SJSA1 (cell line): ENCODE measurements at regions not wholly inside any gene's neighbourhood (a gene's known extent, or its start where the extent isn't known, plus 50 kb on each side); places are given as distances from the start of the nearest gene placed in this dataset.

Source experiments
- DNase-seq, 2 experiments: peaks; one replicate each; pipeline ENCODE4 v3.0.0-alpha.2; 2015 to 2020; ENCODE audit warnings: low spot score in 2 of 2, low read depth in 1 of 2
- H3K27ac ChIP-seq: fragments of 250-450 bp; sonication (Bioruptor Pico); 2 replicates; pipeline ENCODE4 v1.5.1; 2020; ENCODE audit warnings: mild to moderate bottlenecking, moderate library complexity
- H3K27me3 ChIP-seq: fragments of 250-450 bp; sonication (Bioruptor Pico); replicated peaks from 2 replicates; pipeline ENCODE4 v1.5.1; 2020; ENCODE audit warnings: mild to moderate bottlenecking, moderate library complexity
- H3K36me3 ChIP-seq: fragments of 250-450 bp; sonication (Bioruptor Pico); 2 replicates; pipeline ENCODE4 v1.5.1; 2020; ENCODE audit warnings: mild to moderate bottlenecking
- H3K4me1 ChIP-seq: fragments of 250-450 bp; sonication (Bioruptor Pico); replicated peaks from 2 replicates; pipeline ENCODE4 v1.6.1; 2021; ENCODE audit warnings: mild to moderate bottlenecking
- H3K4me3 ChIP-seq: fragments of 250-450 bp; sonication (Bioruptor Pico); 2 replicates; pipeline ENCODE4 v1.5.1; 2020; ENCODE audit warnings: mild to moderate bottlenecking
- H3K9me3 ChIP-seq: fragments of 250-450 bp; sonication (Bioruptor Pico); replicated peaks from 2 replicates; pipeline ENCODE4 v1.5.1; 2020; ENCODE audit warnings: mild to moderate bottlenecking

- Histone ChIP-seq H3K36me3 (no peaks in the 10 kb centered on the region), H3K9me3 (no peaks in the 10 kb centered on the region), H3K27ac (no peak overlapping the region), H3K4me1 (no peaks in the 10 kb centered on the region), H3K4me3 (no peak overlapping the region), H3K27me3 (no peaks in the 10 kb centered on the region)
- DNase-seq: no peak
These were observed 872.1 kb upstream of the PCDH20 start for GRCh38 chr13:62287764-62288163.

GRCh38 chr13:62280590-62280989 is 864.9 kb upstream of the PCDH20 start:
- Histone ChIP-seq H3K4me3 (no peak overlapping the region), H3K27me3 (no peaks in the 10 kb centered on the region), H3K27ac (no peak overlapping the region), H3K36me3 (no peaks in the 10 kb centered on the region), H3K4me1 (no peaks in the 10 kb centered on the region), H3K9me3 (no peaks in the 10 kb centered on the region; the same call in 1 of the 2 replicates)
- DNase-seq: no peak

- H3K27ac ChIP-seq: no peak overlapping the region
- no peaks in the 10 kb centered on the region; the same call in 1 of the 2 replicates for H3K9me3 ChIP-seq
- no peak overlapping the region for H3K4me3 ChIP-seq
- no peak for DNase-seq
- H3K27me3 ChIP-seq: no peaks in the 10 kb centered on the region
- H3K4me1 ChIP-seq: no peaks in the 10 kb centered on the region
- H3K36me3 ChIP-seq: no peaks in the 10 kb centered on the region
These were observed 862.6 kb upstream of the PCDH20 start for GRCh38 chr13:62278271-62278670.

DNA sequence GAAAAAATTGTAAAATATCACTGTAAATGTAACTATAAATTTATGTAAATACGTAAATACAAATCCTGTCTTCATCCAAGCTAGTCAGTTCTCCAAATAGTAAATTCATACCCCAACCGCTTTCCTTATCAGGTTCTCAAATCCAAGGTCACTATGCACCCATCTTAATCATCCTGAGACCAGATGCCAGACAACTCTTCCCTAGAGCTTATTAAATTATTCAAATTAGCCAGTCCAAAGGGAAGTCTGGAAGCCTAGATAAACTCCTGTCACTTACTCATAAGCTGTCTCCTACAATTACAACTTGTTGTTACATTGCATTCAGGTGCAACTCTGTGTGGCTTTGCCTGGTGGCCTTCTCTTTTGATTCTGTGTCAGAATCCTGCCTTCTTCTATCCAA is 836.1 kb upstream of the PCDH20 start:
- H3K4me3 ChIP-seq: no peak overlapping the region
- no peaks in the 10 kb centered on the region for H3K27me3 ChIP-seq
- H3K4me1 ChIP-seq: no peaks in the 10 kb centered on the region
- no peaks in the 10 kb centered on the region for H3K36me3 ChIP-seq
- H3K27ac ChIP-seq: no peak overlapping the region
- H3K9me3 ChIP-seq: no peaks in the 10 kb centered on the region
- DNase-seq: no peak

- DNase-seq: no peak
- H3K27ac ChIP-seq: no peak overlapping the region
- no peak overlapping the region for H3K4me3 ChIP-seq
- no peaks in the 10 kb centered on the region for H3K4me1 ChIP-seq
- no peaks in the 10 kb centered on the region for H3K27me3 ChIP-seq
- H3K36me3 ChIP-seq: no peaks in the 10 kb centered on the region
- no peaks in the 10 kb centered on the region for H3K9me3 ChIP-seq
These were observed 835.0 kb upstream of the PCDH20 start for GRCh38 chr13:62250501-62251201.

DNA sequence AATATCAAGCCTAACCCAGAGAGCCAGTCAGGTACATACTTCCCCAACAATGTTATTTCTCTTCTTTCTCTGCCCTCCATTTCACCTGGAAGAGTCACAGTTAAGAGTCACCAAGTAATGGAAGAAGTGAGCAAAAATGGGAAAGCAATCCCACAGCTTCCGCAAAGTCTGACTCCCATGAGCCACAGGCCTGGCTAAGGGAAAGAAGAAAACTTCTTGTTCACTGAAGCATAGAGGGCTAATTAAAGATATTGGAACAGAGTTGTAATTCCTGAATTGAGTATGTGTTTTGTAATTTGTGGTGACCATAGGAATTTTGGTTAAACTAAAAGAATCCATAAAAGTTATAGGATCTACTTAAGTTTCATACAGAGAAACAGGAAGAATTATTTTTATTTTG is 830.9 kb upstream of the PCDH20 start:
- no peaks in the 10 kb centered on the region for H3K4me1 ChIP-seq
- no peak overlapping the region for H3K4me3 ChIP-seq
- H3K27ac ChIP-seq: no peak overlapping the region
- no peaks in the 10 kb centered on the region for H3K27me3 ChIP-seq
- DNase-seq: no peak
- H3K9me3 ChIP-seq: no peaks in the 10 kb centered on the region
- H3K36me3 ChIP-seq: no peaks in the 10 kb centered on the region

DNA sequence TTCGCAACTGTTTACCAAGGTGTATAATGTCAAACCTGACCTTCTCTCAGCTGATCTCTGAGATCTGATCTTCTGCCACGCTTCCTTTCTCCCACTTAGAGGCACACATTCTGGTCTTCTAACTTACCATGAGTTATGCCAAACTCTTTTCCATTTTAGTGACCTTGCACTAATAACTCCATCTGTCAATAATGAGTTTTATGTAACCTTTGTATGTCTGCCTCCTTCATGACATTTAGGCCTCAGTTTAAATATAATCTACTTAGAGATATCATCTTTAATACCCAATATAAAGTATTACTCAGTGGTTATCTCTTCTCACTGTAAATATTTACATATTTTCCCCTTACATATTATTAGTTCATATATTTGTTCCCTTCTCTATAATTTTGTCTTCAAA is 827.5 kb upstream of the PCDH20 start:
- Histone ChIP-seq H3K36me3 (no peaks in the 10 kb centered on the region), H3K27ac (no peak overlapping the region), H3K27me3 (no peaks in the 10 kb centered on the region), H3K4me3 (no peak overlapping the region), H3K9me3 (no peaks in the 10 kb centered on the region), H3K4me1 (no peaks in the 10 kb centered on the region)
- no peak for DNase-seq

- DNase-seq: no peak
- H3K9me3 ChIP-seq: no peaks in the 10 kb centered on the region
- H3K4me1 ChIP-seq: no peaks in the 10 kb centered on the region
- H3K36me3 ChIP-seq: no peaks in the 10 kb centered on the region
- H3K4me3 ChIP-seq: no peak overlapping the region
- H3K27ac ChIP-seq: no peak overlapping the region
- no peaks in the 10 kb centered on the region for H3K27me3 ChIP-seq
These were observed 819.3 kb upstream of the PCDH20 start for GRCh38 chr13:62234780-62235440.

GRCh38 chr13:62210951-62211350 is 795.3 kb upstream of the PCDH20 start:
- DNase-seq: no peak
- no peaks in the 10 kb centered on the region for H3K9me3 ChIP-seq
- no peaks in the 10 kb centered on the region for H3K27me3 ChIP-seq
- no peak overlapping the region for H3K4me3 ChIP-seq
- H3K36me3 ChIP-seq: no peaks in the 10 kb centered on the region
- no peak overlapping the region for H3K27ac ChIP-seq
- H3K4me1 ChIP-seq: no peaks in the 10 kb centered on the region

DNA sequence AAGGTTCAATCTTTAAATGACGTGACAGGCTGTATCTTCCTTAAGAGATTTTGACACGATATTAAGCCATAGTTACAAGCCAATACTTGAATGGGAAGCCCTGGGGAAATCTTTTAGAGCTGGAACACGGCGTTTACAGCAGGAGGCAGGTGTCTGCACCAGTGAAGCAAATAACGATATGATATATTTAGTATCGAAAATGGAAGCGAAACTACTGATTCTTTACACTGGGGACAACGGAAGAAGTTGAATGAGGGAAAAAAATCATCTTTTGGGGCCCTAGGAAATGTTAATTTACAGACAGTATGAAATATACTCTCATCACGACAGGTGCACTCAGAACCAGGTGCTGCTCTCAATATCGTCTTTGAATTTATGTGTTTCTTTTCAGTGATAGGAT is 793.9 kb upstream of the PCDH20 start:
- no peak overlapping the region for H3K27ac ChIP-seq
- H3K36me3 ChIP-seq: no peaks in the 10 kb centered on the region
- no peak overlapping the region for H3K4me3 ChIP-seq
- no peaks in the 10 kb centered on the region for H3K4me1 ChIP-seq
- no peak for DNase-seq
- no peaks in the 10 kb centered on the region for H3K27me3 ChIP-seq
- H3K9me3 ChIP-seq: no peaks in the 10 kb centered on the region

- Histone ChIP-seq H3K27me3 (no peaks in the 10 kb centered on the region), H3K4me1 (no peaks in the 10 kb centered on the region), H3K4me3 (no peak overlapping the region), H3K36me3 (no peaks in the 10 kb centered on the region), H3K27ac (no peak overlapping the region), H3K9me3 (no peaks in the 10 kb centered on the region)
- no peak for DNase-seq
These were observed 791.7 kb upstream of the PCDH20 start for GRCh38 chr13:62207388-62207787.

GRCh38 chr13:62206165-62206564 is 790.5 kb upstream of the PCDH20 start:
- H3K36me3 ChIP-seq: no peaks in the 10 kb centered on the region
- no peaks in the 10 kb centered on the region for H3K27me3 ChIP-seq
- no peak overlapping the region for H3K27ac ChIP-seq
- H3K4me3 ChIP-seq: no peak overlapping the region
- DNase-seq: no peak
- H3K4me1 ChIP-seq: no peaks in the 10 kb centered on the region
- H3K9me3 ChIP-seq: no peaks in the 10 kb centered on the region

DNA sequence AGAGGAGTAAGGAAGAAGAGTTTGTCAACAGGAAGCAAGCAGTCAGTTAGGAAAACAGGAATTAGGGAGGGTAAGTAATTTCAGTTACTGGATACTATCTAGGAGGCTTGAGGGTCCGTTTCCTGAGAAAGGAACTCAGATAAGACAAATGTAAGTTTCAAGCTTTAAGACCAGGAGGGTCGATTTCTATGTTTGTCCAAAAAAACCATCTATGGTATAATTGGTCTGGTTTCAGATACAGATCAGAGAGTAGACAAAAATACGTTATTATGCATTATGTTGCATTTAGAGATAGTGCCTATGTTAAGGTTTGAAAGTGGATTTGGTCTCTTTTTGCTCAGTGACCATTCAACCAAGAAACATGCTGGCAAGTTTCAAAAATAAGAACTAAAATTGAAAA is 789.6 kb upstream of the PCDH20 start:
- H3K36me3 ChIP-seq: no peaks in the 10 kb centered on the region
- H3K4me3 ChIP-seq: no peak overlapping the region
- H3K4me1 ChIP-seq: no peaks in the 10 kb centered on the region
- no peaks in the 10 kb centered on the region for H3K9me3 ChIP-seq
- no peak overlapping the region for H3K27ac ChIP-seq
- no peaks in the 10 kb centered on the region for H3K27me3 ChIP-seq
- no peak for DNase-seq

DNA sequence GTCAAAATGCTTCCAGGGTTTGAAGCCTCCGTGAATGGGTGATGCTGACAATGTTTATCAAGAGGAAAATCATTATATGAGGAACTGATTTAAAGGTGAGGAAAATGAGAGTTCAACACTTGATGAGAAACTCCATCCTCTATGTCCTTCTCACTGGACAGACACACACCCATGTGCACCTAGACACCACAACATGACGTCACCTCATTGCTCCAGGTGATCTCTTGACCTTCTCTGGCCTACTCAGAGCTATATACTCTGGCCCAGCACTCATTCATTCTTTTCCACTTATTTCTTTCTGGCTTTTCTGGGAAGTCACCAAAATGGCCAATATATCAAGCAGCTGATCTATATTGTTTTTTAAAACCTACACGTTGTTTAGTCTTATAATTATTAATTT is 778.7 kb upstream of the PCDH20 start:
- DNase-seq: no peak
- no peak overlapping the region for H3K4me3 ChIP-seq
- H3K27ac ChIP-seq: no peak overlapping the region
- no peaks in the 10 kb centered on the region for H3K36me3 ChIP-seq
- no peaks in the 10 kb centered on the region for H3K4me1 ChIP-seq
- H3K9me3 ChIP-seq: no peaks in the 10 kb centered on the region
- H3K27me3 ChIP-seq: no peaks in the 10 kb centered on the region

- Histone ChIP-seq H3K36me3 (no peaks in the 10 kb centered on the region), H3K27me3 (no peaks in the 10 kb centered on the region), H3K4me3 (no peak overlapping the region), H3K27ac (no peak overlapping the region), H3K4me1 (no peaks in the 10 kb centered on the region), H3K9me3 (no peaks in the 10 kb centered on the region)
- no peak for DNase-seq
These were observed 778.3 kb upstream of the PCDH20 start for GRCh38 chr13:62193919-62194318.
